ENCODE measurements at regions not wholly inside any gene's neighbourhood (a gene's known extent, or its start where the extent isn't known, plus 50 kb on each side); places are given as distances from the start of the nearest gene placed in this dataset.
"Not testable (repeated sequence)": the region's sequence is repeated elsewhere in the genome, so short reads cannot be mapped to it uniquely, and the experiment has no call there.

DNA sequence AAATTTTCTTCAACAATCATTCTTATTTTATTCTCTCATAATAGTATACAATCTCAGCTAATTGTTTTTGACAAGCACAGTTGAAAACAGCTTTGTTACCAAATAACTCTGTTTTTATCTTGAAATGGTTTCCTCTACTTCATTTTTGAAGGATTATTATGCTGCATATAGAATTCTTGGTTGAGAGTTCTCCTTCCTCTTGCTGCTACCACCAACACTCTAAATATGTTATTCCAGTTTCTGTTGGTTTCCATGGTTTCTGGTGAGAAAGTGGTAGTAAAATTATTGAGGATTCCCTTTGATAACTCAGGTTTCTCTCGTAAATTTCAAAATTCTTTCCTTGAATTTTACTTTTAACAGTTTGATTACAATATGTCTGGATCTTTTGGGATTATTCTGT lies 1725.9 kb downstream of the PCDH9 start:
- TF ChIP-seq, protein P1, sequence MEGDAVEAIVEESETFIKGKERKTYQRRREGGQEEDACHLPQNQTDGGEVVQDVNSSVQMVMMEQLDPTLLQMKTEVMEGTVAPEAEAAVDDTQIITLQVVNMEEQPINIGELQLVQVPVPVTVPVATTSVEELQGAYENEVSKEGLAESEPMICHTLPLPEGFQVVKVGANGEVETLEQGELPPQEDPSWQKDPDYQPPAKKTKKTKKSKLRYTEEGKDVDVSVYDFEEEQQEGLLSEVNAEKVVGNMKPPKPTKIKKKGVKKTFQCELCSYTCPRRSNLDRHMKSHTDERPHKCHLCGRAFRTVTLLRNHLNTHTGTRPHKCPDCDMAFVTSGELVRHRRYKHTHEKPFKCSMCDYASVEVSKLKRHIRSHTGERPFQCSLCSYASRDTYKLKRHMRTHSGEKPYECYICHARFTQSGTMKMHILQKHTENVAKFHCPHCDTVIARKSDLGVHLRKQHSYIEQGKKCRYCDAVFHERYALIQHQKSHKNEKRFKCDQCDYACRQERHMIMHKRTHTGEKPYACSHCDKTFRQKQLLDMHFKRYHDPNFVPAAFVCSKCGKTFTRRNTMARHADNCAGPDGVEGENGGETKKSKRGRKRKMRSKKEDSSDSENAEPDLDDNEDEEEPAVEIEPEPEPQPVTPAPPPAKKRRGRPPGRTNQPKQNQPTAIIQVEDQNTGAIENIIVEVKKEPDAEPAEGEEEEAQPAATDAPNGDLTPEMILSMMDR (IDR thresholded peaks at IDR 0.05) = no peak
- no peak for DNase-seq

DNA sequence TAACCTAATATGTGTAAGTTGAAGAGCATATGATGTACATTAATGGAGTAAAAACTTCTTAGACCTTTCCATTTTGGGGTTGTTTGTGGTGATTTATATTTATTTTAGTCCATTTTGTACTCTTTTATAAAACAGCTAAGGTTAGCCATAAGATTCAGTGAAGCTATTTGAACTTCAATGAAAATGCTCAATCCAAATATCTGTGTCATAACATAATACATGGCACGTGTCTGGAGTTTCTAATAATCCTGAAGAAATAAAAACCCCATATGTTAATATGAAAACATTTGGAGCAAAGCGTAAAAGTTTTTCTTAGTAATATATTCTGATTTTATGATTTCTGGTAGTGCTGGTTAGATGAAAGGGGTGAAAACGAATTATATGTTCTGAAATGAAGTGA lies 1729.7 kb downstream of the PCDH9 start:
- H3K4me3 ChIP-seq = no peak overlapping the region
- no peaks in the 10 kb centered on the region for H3K36me3 ChIP-seq (ENCODE audit: low read depth)
- intact Hi-C loops (cut with DNase I, micrococcal nuclease) = no loop called here
- DNase-seq = no peak
- TF ChIP-seq, protein P1 (IDR thresholded peaks at IDR 0.05) = no peak
- ATAC-seq = no peak
- H3K9me3 ChIP-seq = peaks cover 28% of the 10 kb centered on the region
- H3K4me1 ChIP-seq (ENCODE audit: low read depth) = no peaks in the 10 kb centered on the region

More for the DNA sequence above, 1725.9 kb downstream of the PCDH9 start:
- H3K36me3 ChIP-seq (ENCODE audit: low read depth) = no peaks in the 10 kb centered on the region
- intact Hi-C loops (cut with DNase I, micrococcal nuclease) = no loop called here
- no peak for ATAC-seq
- H3K4me3 ChIP-seq = no peak overlapping the region
- no peaks in the 10 kb centered on the region for H3K4me1 ChIP-seq (ENCODE audit: low read depth)
- peaks cover 35% of the 10 kb centered on the region for H3K9me3 ChIP-seq

DNA sequence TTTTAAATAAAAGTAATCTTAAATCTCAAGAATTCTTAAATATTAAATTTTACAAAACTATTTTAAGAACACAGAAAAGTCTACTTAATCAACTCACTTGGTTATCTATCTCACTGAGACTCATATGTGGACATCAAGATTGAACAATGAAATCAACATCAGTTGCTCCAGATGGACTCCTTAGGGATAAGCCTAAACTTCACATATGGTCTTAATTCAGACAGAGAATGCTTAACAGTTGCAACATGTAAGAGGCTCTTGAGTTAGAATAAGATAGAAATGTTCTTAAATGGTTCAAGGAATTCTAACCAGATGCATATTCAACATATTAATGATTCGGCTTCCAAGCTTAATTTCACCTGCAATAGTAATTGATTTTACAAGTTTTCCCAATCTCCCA lies 1730.9 kb downstream of the PCDH9 start:
- TF ChIP-seq, protein P1 (IDR thresholded peaks at IDR 0.05) = no peak
- Histone ChIP-seq H3K9me3 (peaks cover 18% of the 10 kb centered on the region), H3K4me3 (no peak overlapping the region), H3K36me3 (ENCODE audit: low read depth) (no peaks in the 10 kb centered on the region), H3K4me1 (ENCODE audit: low read depth) (no peaks in the 10 kb centered on the region)
- intact Hi-C loops (cut with DNase I, micrococcal nuclease) = no loop called here
- ATAC-seq (no peak), DNase-seq (no peak)

DNA sequence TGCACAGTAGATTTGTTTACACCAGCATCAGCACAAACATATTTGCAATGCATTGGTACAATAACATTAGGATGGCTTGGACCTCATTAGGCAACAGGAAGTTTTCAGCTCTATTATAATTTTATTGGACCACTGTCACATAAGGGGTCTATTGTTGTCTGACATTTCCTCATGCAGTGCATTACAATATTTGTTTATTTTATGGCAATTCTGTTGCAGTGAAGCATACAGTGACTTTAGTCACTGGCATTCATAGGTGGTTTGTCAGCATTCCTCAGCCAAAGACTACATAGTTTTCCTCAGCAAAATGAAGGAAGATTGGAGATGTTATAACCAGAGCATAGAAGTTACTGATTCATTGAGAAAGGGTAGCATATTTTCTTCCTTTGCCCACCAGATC lies 1732.9 kb downstream of the PCDH9 start:
- no peaks in the 10 kb centered on the region for H3K36me3 ChIP-seq (ENCODE audit: low read depth)
- intact Hi-C loops (cut with DNase I, micrococcal nuclease) = no loop called here
- no peak for ATAC-seq

DNA sequence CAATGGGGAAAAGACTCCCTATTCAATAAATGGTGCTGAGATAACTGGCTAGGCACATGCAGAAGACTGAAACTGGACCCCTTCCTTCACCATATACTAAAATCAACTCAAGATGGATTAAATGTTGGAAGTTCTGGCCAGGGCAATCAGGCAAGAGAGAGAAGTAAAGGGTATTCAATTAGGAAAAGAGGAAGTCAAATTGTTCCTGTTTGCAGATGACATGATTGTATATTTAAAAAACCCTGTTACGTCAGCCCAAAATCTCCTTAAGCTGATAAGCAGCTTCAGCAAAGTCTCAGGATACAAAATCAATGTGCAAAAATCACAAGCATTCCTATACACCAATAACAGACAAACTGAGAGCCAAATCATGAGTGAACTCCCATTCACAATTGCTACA lies 1739.4 kb downstream of the PCDH9 start:
- intact Hi-C loops (cut with DNase I, micrococcal nuclease); ATAC-seq; H3K36me3 ChIP-seq (ENCODE audit: low read depth): not testable (repeated sequence)

More for the DNA sequence above, 1732.9 kb downstream of the PCDH9 start:
- Histone ChIP-seq H3K4me1 (ENCODE audit: low read depth) (no peaks in the 10 kb centered on the region), H3K9me3 (peaks cover 21% of the 10 kb centered on the region), H3K4me3 (no peak overlapping the region)
- TF ChIP-seq, protein P1 (IDR thresholded peaks at IDR 0.05) = no peak
- DNase-seq = no peak

DNA sequence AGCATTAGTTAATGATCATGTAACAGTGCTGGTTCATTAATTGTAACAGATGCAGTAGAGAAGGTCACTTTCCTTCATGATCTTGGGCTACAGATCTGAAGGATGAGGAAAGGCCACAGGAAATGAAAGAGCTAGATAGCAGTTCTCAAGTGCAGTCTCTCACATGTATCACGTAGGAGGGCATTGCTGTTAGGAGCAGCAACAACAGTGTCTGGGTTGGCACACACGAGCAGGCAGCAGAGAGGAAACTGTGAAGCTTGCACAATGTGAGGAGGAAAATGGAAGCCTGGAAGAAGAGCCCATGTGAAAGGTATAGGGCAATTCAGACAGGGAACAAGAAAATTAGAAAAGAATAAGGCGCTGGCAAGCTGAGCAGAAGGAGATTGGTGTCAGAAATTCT lies 1741.5 kb downstream of the PCDH9 start:
- TF ChIP-seq, protein P1 (IDR thresholded peaks at IDR 0.05) = no peak
- intact Hi-C loops (cut with DNase I, micrococcal nuclease) = no loop called here
- H3K36me3 ChIP-seq (ENCODE audit: low read depth) = no peaks in the 10 kb centered on the region
- ATAC-seq (no peak), DNase-seq (no peak)
- H3K9me3 ChIP-seq = peaks cover 48% of the 10 kb centered on the region
- no peak overlapping the region for H3K4me3 ChIP-seq
- no peaks in the 10 kb centered on the region for H3K4me1 ChIP-seq (ENCODE audit: low read depth)

More for the DNA sequence above, 1739.4 kb downstream of the PCDH9 start:
- peaks cover 44% of the 10 kb centered on the region for H3K9me3 ChIP-seq
- DNase-seq; H3K4me1 ChIP-seq (ENCODE audit: low read depth); H3K4me3 ChIP-seq: not testable (repeated sequence)

Measured in mucosa of descending colon (tissue), 3 donors.